ENCODE measurements at regions not wholly inside any gene's neighbourhood (a gene's known extent, or its start where the extent isn't known, plus 50 kb on each side); places are given as distances from the start of the nearest gene placed in this dataset.

- H4K20me1 ChIP-seq (ENCODE audit: insufficient read depth, low read length, poor library complexity, severe bottlenecking) = no peaks in the 10 kb centered on the region
- no peak overlapping the region for H2AFZ ChIP-seq (ENCODE audit: low read length)
- no peaks in the 10 kb centered on the region for H3K27me3 ChIP-seq (ENCODE audit: insufficient read depth, low read length, poor library complexity, severe bottlenecking)
- H3K79me2 ChIP-seq (ENCODE audit: insufficient read depth, low read length) = no peaks in the 10 kb centered on the region
- no peaks in the 10 kb centered on the region for H3K9me2 ChIP-seq (replicated peaks; ENCODE audit: low read depth, low read length)
- H3K9ac ChIP-seq (ENCODE audit: low read depth, low read length, poor library complexity, severe bottlenecking) = no peak overlapping the region
- no peak for TF ChIP-seq EZH2phosphoT487 (IDR thresholded peaks at IDR 0.05; ENCODE audit: borderline replicate concordance)
- no peaks in the 10 kb centered on the region for H3K4me1 ChIP-seq (ENCODE audit: insufficient read depth, low read length, poor library complexity, severe bottlenecking)
- no peaks in the 10 kb centered on the region for H3K36me3 ChIP-seq (ENCODE audit: insufficient read depth, low read length)
- no peaks in the 10 kb centered on the region for H3F3A ChIP-seq (ENCODE audit: low read depth)
- no peak overlapping the region for H3K4me3 ChIP-seq (ENCODE audit: low read length, poor library complexity, severe bottlenecking)
- no peak overlapping the region for H3K4me2 ChIP-seq (ENCODE audit: low read depth, low read length, poor library complexity, severe bottlenecking)
- no peaks in the 10 kb centered on the region for H3K9me3 ChIP-seq (ENCODE audit: insufficient read depth, low read depth, low read length)
Measured at GRCh38 chr9:28916348-28916747, 1343.1 kb upstream of the C9orf72 start.

- Histone ChIP-seq H3K9ac (ENCODE audit: low read depth, low read length, poor library complexity, severe bottlenecking) (no peak overlapping the region), H3K79me2 (ENCODE audit: insufficient read depth, low read length) (no peaks in the 10 kb centered on the region), H3K9me3 (ENCODE audit: insufficient read depth, low read depth, low read length) (no peaks in the 10 kb centered on the region), H3K27me3 (ENCODE audit: insufficient read depth, low read length, poor library complexity, severe bottlenecking) (no peaks in the 10 kb centered on the region), H2AFZ (ENCODE audit: low read length) (no peak overlapping the region), H3K4me2 (ENCODE audit: low read depth, low read length, poor library complexity, severe bottlenecking) (no peak overlapping the region), H4K20me1 (ENCODE audit: insufficient read depth, low read length, poor library complexity, severe bottlenecking) (no peaks in the 10 kb centered on the region), H3K9me2 (replicated peaks; ENCODE audit: low read depth, low read length) (no peaks in the 10 kb centered on the region), H3K36me3 (ENCODE audit: insufficient read depth, low read length) (no peaks in the 10 kb centered on the region), H3K4me3 (ENCODE audit: low read length, poor library complexity, severe bottlenecking) (no peak overlapping the region), H3K4me1 (ENCODE audit: insufficient read depth, low read length, poor library complexity, severe bottlenecking) (peaks cover 9% of the 10 kb centered on the region), H3F3A (ENCODE audit: low read depth) (no peaks in the 10 kb centered on the region)
- TF ChIP-seq CTCF (conservative IDR thresholded peaks at IDR 0.05; ENCODE audit: low read length) (no peak), EZH2phosphoT487 (IDR thresholded peaks at IDR 0.05; ENCODE audit: borderline replicate concordance) (no peak)
Measured at GRCh38 chr9:28921857-28922500, 1348.7 kb upstream of the C9orf72 start.

- no peak overlapping the region for H3K4me3 ChIP-seq (ENCODE audit: low read length, poor library complexity, severe bottlenecking)
- H3K79me2 ChIP-seq (ENCODE audit: insufficient read depth, low read length) = no peaks in the 10 kb centered on the region
- H3K4me2 ChIP-seq (ENCODE audit: low read depth, low read length, poor library complexity, severe bottlenecking) = no peak overlapping the region
- TF ChIP-seq CTCF (conservative IDR thresholded peaks at IDR 0.05; ENCODE audit: low read length) (no peak), EZH2phosphoT487 (IDR thresholded peaks at IDR 0.05; ENCODE audit: borderline replicate concordance) (no peak)
- H3K27me3 ChIP-seq (ENCODE audit: insufficient read depth, low read length, poor library complexity, severe bottlenecking) = no peaks in the 10 kb centered on the region
- H3K9ac ChIP-seq (ENCODE audit: low read depth, low read length, poor library complexity, severe bottlenecking) = no peak overlapping the region
- no peak overlapping the region for H2AFZ ChIP-seq (ENCODE audit: low read length)
- peaks cover 9% of the 10 kb centered on the region for H3K4me1 ChIP-seq (ENCODE audit: insufficient read depth, low read length, poor library complexity, severe bottlenecking)
- H3K36me3 ChIP-seq (ENCODE audit: insufficient read depth, low read length) = no peaks in the 10 kb centered on the region
- H3F3A ChIP-seq (ENCODE audit: low read depth) = no peaks in the 10 kb centered on the region
- H3K9me3 ChIP-seq (ENCODE audit: insufficient read depth, low read depth, low read length) = no peaks in the 10 kb centered on the region
- H3K9me2 ChIP-seq (replicated peaks; ENCODE audit: low read depth, low read length) = no peaks in the 10 kb centered on the region
- no peaks in the 10 kb centered on the region for H4K20me1 ChIP-seq (ENCODE audit: insufficient read depth, low read length, poor library complexity, severe bottlenecking)
Measured at GRCh38 chr9:28922891-28923290, 1349.6 kb upstream of the C9orf72 start.

GRCh38 chr9:28923351-28923750 lies 1350.1 kb upstream of the C9orf72 start:
- H3K4me1 ChIP-seq (ENCODE audit: insufficient read depth, low read length, poor library complexity, severe bottlenecking) = peaks cover 9% of the 10 kb centered on the region
- H3K9ac ChIP-seq (ENCODE audit: low read depth, low read length, poor library complexity, severe bottlenecking) = no peak overlapping the region
- H3K9me2 ChIP-seq (replicated peaks; ENCODE audit: low read depth, low read length) = no peaks in the 10 kb centered on the region
- no peaks in the 10 kb centered on the region for H3K36me3 ChIP-seq (ENCODE audit: insufficient read depth, low read length)
- no peaks in the 10 kb centered on the region for H3K9me3 ChIP-seq (ENCODE audit: insufficient read depth, low read depth, low read length)
- H3K27me3 ChIP-seq (ENCODE audit: insufficient read depth, low read length, poor library complexity, severe bottlenecking) = no peaks in the 10 kb centered on the region
- no peaks in the 10 kb centered on the region for H4K20me1 ChIP-seq (ENCODE audit: insufficient read depth, low read length, poor library complexity, severe bottlenecking)
- H3K4me2 ChIP-seq (ENCODE audit: low read depth, low read length, poor library complexity, severe bottlenecking) = no peak overlapping the region
- no peaks in the 10 kb centered on the region for H3F3A ChIP-seq (ENCODE audit: low read depth)
- H3K4me3 ChIP-seq (ENCODE audit: low read length, poor library complexity, severe bottlenecking) = no peak overlapping the region
- TF ChIP-seq CTCF (conservative IDR thresholded peaks at IDR 0.05; ENCODE audit: low read length) (no peak), EZH2phosphoT487 (IDR thresholded peaks at IDR 0.05; ENCODE audit: borderline replicate concordance) (no peak)
- no peak overlapping the region for H2AFZ ChIP-seq (ENCODE audit: low read length)
- no peaks in the 10 kb centered on the region for H3K79me2 ChIP-seq (ENCODE audit: insufficient read depth, low read length)

Data from Loucy (cell line).